ENCODE measurements at regions not wholly inside any gene's neighbourhood (a gene's known extent, or its start where the extent isn't known, plus 50 kb on each side); places are given as distances from the start of the nearest gene placed in this dataset.
A peak's percentile ranks its signal among the peaks of the same experiment; 100 is the strongest.

GRCh38 chr13:82800391-82800790, 1081.9 kb downstream of the SLITRK1 start:
- TF ChIP-seq CTCF (IDR thresholded peaks at IDR 0.05), result no peak
- no peak for ATAC-seq (ENCODE audit: low FRiP score)
- DNase-seq (ENCODE audit: low spot score), result no peak

DNA sequence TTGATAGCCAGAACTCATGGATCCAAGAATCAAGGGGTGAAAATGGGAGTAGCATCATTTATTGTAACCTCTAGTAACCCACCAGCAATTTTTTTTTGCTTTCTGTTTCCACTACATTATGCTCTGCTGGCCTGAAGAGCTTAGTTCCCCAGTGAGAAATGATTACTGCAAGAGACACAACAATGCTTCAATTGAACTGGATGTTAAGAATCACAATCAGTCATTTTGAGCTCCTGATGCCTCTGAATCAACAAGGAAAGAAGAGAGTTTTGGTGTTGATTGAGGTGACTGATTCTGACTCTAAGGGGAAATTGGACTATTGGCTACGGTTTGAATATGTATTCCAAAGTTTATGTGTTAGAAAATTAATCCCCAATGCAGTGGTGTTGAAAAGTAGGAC, 1084.4 kb downstream of the SLITRK1 start:
- DNase-seq (ENCODE audit: low spot score), result no peak
- no peak for ATAC-seq (ENCODE audit: low FRiP score)
- no peak for TF ChIP-seq CTCF (IDR thresholded peaks at IDR 0.05)

DNA sequence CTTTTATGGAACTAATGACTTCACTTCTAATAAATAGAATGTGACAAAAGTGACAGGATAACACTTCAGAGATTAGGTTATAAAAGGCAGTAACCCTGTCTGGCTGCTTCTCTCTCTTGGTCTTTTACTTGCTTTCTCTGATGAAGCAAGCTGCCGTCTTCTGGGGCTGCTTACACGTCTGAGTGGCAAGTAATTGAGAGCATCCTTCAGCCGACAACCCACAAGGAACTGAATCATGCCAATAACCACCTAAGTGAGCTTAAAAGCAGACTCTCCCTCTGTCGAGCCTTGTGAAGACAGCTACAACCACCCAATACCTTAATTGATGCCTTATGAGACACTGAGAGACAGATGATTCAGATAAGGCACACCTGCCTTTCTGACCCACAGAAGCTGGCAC, 1091.2 kb downstream of the SLITRK1 start:
- no peak for ATAC-seq (ENCODE audit: low FRiP score)
- no peak for TF ChIP-seq CTCF (IDR thresholded peaks at IDR 0.05)

DNA sequence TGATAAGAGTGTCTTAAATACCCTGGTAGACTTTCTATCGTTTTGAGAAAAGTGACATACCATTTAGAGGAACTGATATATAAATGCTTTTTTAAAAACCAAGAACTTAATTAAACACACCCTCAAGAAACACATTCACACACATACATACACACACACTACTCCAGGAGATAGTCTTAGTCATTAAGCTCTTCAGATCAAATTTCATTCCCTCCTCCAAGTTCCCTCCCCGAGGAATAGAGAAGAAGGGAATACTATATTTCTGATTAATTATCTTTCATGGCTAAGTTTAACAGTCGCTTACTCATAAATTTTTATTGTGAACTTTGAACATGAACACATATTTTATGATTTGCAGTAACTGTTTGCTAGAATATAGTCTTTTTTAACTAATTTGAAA, 1109.5 kb downstream of the SLITRK1 start:
- TF ChIP-seq CTCF (IDR thresholded peaks at IDR 0.05), result no peak
- peak; percentile 83 for ATAC-seq (ENCODE audit: low FRiP score)
- no peak for DNase-seq (ENCODE audit: low spot score)

More for the DNA sequence above, 1091.2 kb downstream of the SLITRK1 start:
- DNase-seq (ENCODE audit: low spot score), result no peak

- no peak for TF ChIP-seq CTCF (IDR thresholded peaks at IDR 0.05)
- no peak for ATAC-seq (ENCODE audit: low FRiP score)
Measured at GRCh38 chr13:82766732-82767321, 1115.4 kb downstream of the SLITRK1 start.

GRCh38 chr13:82758044-82758443, 1124.2 kb downstream of the SLITRK1 start:
- no peak for TF ChIP-seq CTCF (IDR thresholded peaks at IDR 0.05)
- DNase-seq (ENCODE audit: low spot score), result no peak
- no peak for ATAC-seq (ENCODE audit: low FRiP score)

More at GRCh38 chr13:82766732-82767321, 1115.4 kb downstream of the SLITRK1 start:
- no peak for DNase-seq (ENCODE audit: low spot score)

DNA sequence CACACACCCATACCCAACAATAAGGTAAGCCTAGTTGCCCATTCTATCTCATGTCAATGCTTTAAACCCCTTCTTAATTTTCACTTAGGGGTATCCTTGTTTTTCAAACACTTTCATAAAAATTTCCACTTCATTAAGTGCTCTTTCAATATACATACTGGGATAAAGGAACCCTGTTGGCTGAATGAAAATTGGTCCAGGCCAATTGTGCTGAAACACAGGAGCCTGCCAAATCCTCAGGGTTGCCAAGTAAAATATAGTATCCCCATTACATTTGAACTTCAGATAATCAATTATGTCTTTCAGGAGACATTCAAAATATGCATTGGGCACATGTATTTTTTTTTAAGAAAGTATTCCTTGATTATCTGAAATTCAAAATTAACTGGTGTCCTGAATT, 1131.1 kb downstream of the SLITRK1 start:
- ATAC-seq (ENCODE audit: low FRiP score) (no peak), DNase-seq (ENCODE audit: low spot score) (no peak)
- TF ChIP-seq CTCF (IDR thresholded peaks at IDR 0.05), result no peak

All from omental fat pad (tissue), 3 donors.